K562 (cell line): ENCODE measurements at regions not wholly inside any gene's neighbourhood (a gene's known extent, or its start where the extent isn't known, plus 50 kb on each side); places are given as distances from the start of the nearest gene placed in this dataset.

ENCODE experiments used
- ATAC-seq: fragments of 200-7000 bp; cut with Tn5 transposase; 3 replicates; pipeline ENCODE4 v1.9.1; 2020; ENCODE audit warnings: moderate library complexity
- BruUV-seq: library from RNA; stranded (reverse); fragments of 400-500 nt; replicated peaks from 2 replicates; lab custom pipeline; 2021; lab: Mats Ljungman, UMichigan
- CTCF ChIA-PET: fragments of 300-600 bp; formaldehyde crosslinking; extraction: SDS; loops from one replicate; lab custom pipeline; 2021; ENCODE audit warnings: low intra/inter-chr PET ratio; lab: Yijun Ruan, JAX
- POLR2A ChIA-PET: fragments of 300-600, 350-650 bp; sonication (Branson Sonifier 250); formaldehyde crosslinking; extraction: SDS; loops from one replicate; lab custom pipeline; 2021; ENCODE audit warnings: antibody characterized with exemption, inconsistent platforms; lab: Yijun Ruan, JAX
- DNase-seq, 4 experiments: peaks; one replicate each; pipeline versions ENCODE4 v3.0.0 to v3.0.0-alpha.2; 2011 to 2018; ENCODE audit warnings: low spot score in 3 of 4, mixed read lengths in 3 of 4; ENCODE audit errors: extremely low read depth in 1 of 4
- FAIRE-seq: peaks from 2 replicates; lab custom pipeline; 2011; peaks lifted over from hg19 to GRCh38; lab: Jason Lieb, UNC
- H2AFZ ChIP-seq: 2 replicates; pipeline ENCODE4 v1.6.0; 2011; ENCODE audit warnings: low read depth, low read length, control low read depth, inconsistent platforms
- H3K27ac ChIP-seq: fragments of 200-600 bp; 3 replicates; pipeline ENCODE4 v1.8.0; 2011; ENCODE audit warnings: low read depth, mild to moderate bottlenecking, control low read depth, inconsistent platforms, low read length, moderate library complexity, mixed read lengths; ENCODE audit errors: extremely low read depth
- H3K27me3 ChIP-seq, 2 experiments: fragments of 300-600 bp in 1 of 2; 2 replicates in 1 of 2; 3 replicates in 1 of 2; pipeline versions ENCODE4 v1.6.0 to v1.8.0; 2011; ENCODE audit warnings: inconsistent platforms in 2 of 2, low read length in 2 of 2, mild to moderate bottlenecking in 1 of 2, mixed read lengths in 1 of 2, moderate library complexity in 1 of 2; ENCODE audit not compliant: control insufficient read depth in 2 of 2, insufficient read depth in 2 of 2
- H3K36me3 ChIP-seq: fragments of 300-600 bp; 3 replicates; pipeline ENCODE4 v1.8.0; 2011; ENCODE audit warnings: mild to moderate bottlenecking, low read length, inconsistent platforms; ENCODE audit not compliant: control insufficient read depth, insufficient read depth
- H3K4me1 ChIP-seq, 2 experiments: fragments of 200-600 bp in 1 of 2; replicated peaks in 1 of 2; 2 replicates in 1 of 2; 3 replicates in 1 of 2; pipeline versions ENCODE4 v1.5.1 to v1.8.0; 2011; ENCODE audit warnings: inconsistent platforms in 2 of 2, low read length in 2 of 2, mild to moderate bottlenecking in 1 of 2, mixed read lengths in 1 of 2, moderate library complexity in 1 of 2; ENCODE audit not compliant: control insufficient read depth in 2 of 2, insufficient read depth in 2 of 2
- H3K4me2 ChIP-seq: 2 replicates; pipeline ENCODE4 v1.6.1; 2011; ENCODE audit warnings: low read length, control low read depth, inconsistent platforms, mixed read lengths; ENCODE audit not compliant: insufficient read depth
- H3K4me3 ChIP-seq: fragments of 200-600 bp; sonication (generic), shearing (Covaris generic); 2 replicates; pipeline ENCODE4 v1.5.1; 2016; ENCODE audit warnings: control low read depth, inconsistent platforms
- H3K79me2 ChIP-seq: fragments of 200-600 bp; 3 replicates; pipeline ENCODE4 v1.8.0; 2011; ENCODE audit warnings: low read length, inconsistent platforms; ENCODE audit not compliant: control insufficient read depth, insufficient read depth
- H3K9ac ChIP-seq, 2 experiments: 2 replicates each; pipeline versions ENCODE4 v1.6.0 to v1.6.1; 2011; ENCODE audit warnings: low read depth in 2 of 2, low read length in 2 of 2, control low read depth in 1 of 2, inconsistent platforms in 1 of 2, mild to moderate bottlenecking in 1 of 2, mixed read lengths in 1 of 2; ENCODE audit not compliant: insufficient read depth in 1 of 2
- H3K9me1 ChIP-seq: one replicate; pipeline ENCODE4 v1.6.0; 2011; ENCODE audit warnings: inconsistent platforms, mild to moderate bottlenecking, low read length, moderate library complexity; ENCODE audit not compliant: control insufficient read depth, insufficient read depth
- H3K9me3 ChIP-seq: replicated peaks from 2 replicates; pipeline ENCODE4 v1.5.1; 2011; ENCODE audit warnings: low read depth, low read length, inconsistent platforms; ENCODE audit not compliant: control insufficient read depth, insufficient read depth
- H4K20me1 ChIP-seq: replicated peaks from 2 replicates; pipeline ENCODE4 v1.6.1; 2011; ENCODE audit warnings: low read length, inconsistent platforms, mixed read lengths; ENCODE audit not compliant: control insufficient read depth, insufficient read depth
- CEBPB ChIP-seq: fragments of 450-650 bp; IDR thresholded peaks from 2 replicates; pipeline ENCODE4 v1.6.1; 2016; ENCODE audit warnings: missing genetic modification characterization, missing compliant biosample characterization
- CREB1 ChIP-seq, 2 experiments: sonication (generic) in 1 of 2; formaldehyde crosslinking in 1 of 2; IDR thresholded peaks; 2 replicates each; pipeline versions ENCODE4 v1.6.1 to v1.8.0; 2012 to 2022; ENCODE audit warnings: inconsistent platforms in 1 of 2, mild to moderate bottlenecking in 1 of 2, missing genetic modification reagents in 1 of 2, moderate library complexity in 1 of 2
- E2F8 ChIP-seq: fragments of 450-650 bp; IDR thresholded peaks from 2 replicates; pipeline ENCODE4 v1.7.1; 2018; ENCODE audit warnings: mild to moderate bottlenecking, low read depth; ENCODE audit not compliant: partially characterized antibody
- EHMT2 ChIP-seq: fragments of 450-650 bp; IDR thresholded peaks from 2 replicates; pipeline ENCODE4 v1.6.1; 2018; ENCODE audit warnings: antibody characterized with exemption
- MAFK ChIP-seq: IDR thresholded peaks from 2 replicates; pipeline ENCODE4 v1.6.1; 2011; ENCODE audit warnings: low read length, improper control_type of control experiment
- NR3C1 ChIP-seq: sonication (generic); formaldehyde crosslinking; IDR thresholded peaks from 2 replicates; pipeline ENCODE4 v1.8.1; 2022; ENCODE audit warnings: missing genetic modification reagents
- NR4A1 ChIP-seq, 2 experiments: fragments of 250-450 bp in 1 of 2; fragments of 450-650 bp in 1 of 2; sonication (Bioruptor Pico) in 1 of 2; IDR thresholded peaks; 2 replicates each; pipeline versions ENCODE4 v1.4.0 to v1.6.1; 2016 to 2020; ENCODE audit warnings: mild to moderate bottlenecking in 2 of 2, missing compliant biosample characterization in 1 of 2, missing genetic modification characterization in 1 of 2, moderate library complexity in 1 of 2
- POLR2H ChIP-seq: IDR thresholded peaks from 2 replicates; pipeline ENCODE4 v1.6.1; 2016; ENCODE audit warnings: missing genetic modification characterization, low read depth, mild to moderate bottlenecking, control low read depth, missing compliant biosample characterization, moderate library complexity
- RFX7 ChIP-seq: fragments of 250-450 bp; sonication (Bioruptor Pico); IDR thresholded peaks from 2 replicates; pipeline ENCODE4 v1.5.1; 2021; ENCODE audit warnings: mild to moderate bottlenecking
- SMARCE1 ChIP-seq: fragments of 450-650 bp; IDR thresholded peaks from 2 replicates; pipeline ENCODE4 v1.7.1; 2016; ENCODE audit warnings: mild to moderate bottlenecking
- TEAD2 ChIP-seq: fragments of 450-650 bp; IDR thresholded peaks from 2 replicates; pipeline ENCODE4 v1.6.1; 2016; ENCODE audit warnings: missing genetic modification characterization, control low read depth, missing compliant biosample characterization
- TFAM ChIP-seq: fragments of 250-450 bp; sonication (Bioruptor Pico); conservative IDR thresholded peaks from 2 replicates; pipeline ENCODE4 v1.5.0; 2021; ENCODE audit warnings: mild to moderate bottlenecking, moderate library complexity
- YY1 ChIP-seq, 3 experiments: IDR thresholded peaks; 2 replicates each; pipeline ENCODE4 v1.6.1; 2011; ENCODE audit warnings: low read length in 2 of 3, mild to moderate bottlenecking in 2 of 3, moderate library complexity in 2 of 3, borderline replicate concordance in 1 of 3, control low read depth in 1 of 3, low read depth in 1 of 3; ENCODE audit not compliant: insufficient read depth in 3 of 3, insufficient replicate concordance in 2 of 3, control insufficient read depth in 1 of 3, insufficient read length in 1 of 3; ENCODE audit errors: extremely low read depth in 1 of 3
- ZBTB49 ChIP-seq: sonication (generic); formaldehyde crosslinking; IDR thresholded peaks from 2 replicates; pipeline ENCODE4 v1.8.0; 2022; ENCODE audit warnings: missing genetic modification reagents, mild to moderate bottlenecking, borderline replicate concordance
- ZKSCAN1 ChIP-seq: fragments of 150-350 bp; IDR thresholded peaks from 2 replicates; pipeline ENCODE4 v1.6.1; 2016; ENCODE audit warnings: low read depth, low read length
- ZNF224 ChIP-seq: sonication (generic); formaldehyde crosslinking; IDR thresholded peaks from 2 replicates; pipeline ENCODE4 v1.8.0; 2022; ENCODE audit warnings: mild to moderate bottlenecking, missing genetic modification reagents
- ZNF311 ChIP-seq: fragments of 250-450 bp; sonication (Bioruptor Pico); IDR thresholded peaks from 2 replicates; pipeline ENCODE4 v1.4.0; 2020; ENCODE audit warnings: mild to moderate bottlenecking, moderate library complexity
- ZNF707 ChIP-seq: fragments of 250-450 bp; sonication (Bioruptor Pico); conservative IDR thresholded peaks from 2 replicates; pipeline ENCODE4 v1.8.0; 2022; ENCODE audit warnings: inconsistent platforms, mild to moderate bottlenecking, moderate library complexity
- ZNF785 ChIP-seq: fragments of 250-450 bp; sonication (Bioruptor Pico); IDR thresholded peaks from 2 replicates; pipeline ENCODE4 v1.4.0; 2020; ENCODE audit warnings: mild to moderate bottlenecking
- ZSCAN32 ChIP-seq: fragments of 450-650 bp; formaldehyde crosslinking; IDR thresholded peaks from 2 replicates; pipeline ENCODE4 v1.4.0; 2020; ENCODE audit warnings: mild to moderate bottlenecking, moderate library complexity
- in situ Hi-C: fragments of 300-500 bp; cut with MboI; formaldehyde crosslinking; loops from 4 replicates; pipeline ENCODE4 v1.15.0; 2018; ENCODE audit warnings: inconsistent platforms, mixed read lengths
- intact Hi-C: fragments of 100-400 bp; cut with micrococcal nuclease; formaldehyde crosslinking; loops from 2 replicates; pipeline ENCODE4 v1.14.2; 2022

- H3K36me3 ChIP-seq, result no peaks in the 10 kb centered on the region
- no peaks in the 10 kb centered on the region for H3K79me2 ChIP-seq
- POLR2A ChIA-PET, result no interaction called here
- TF ChIP-seq ZSCAN32 (CRISPR knock-in tag) (no peak), ZNF311 (CRISPR knock-in tag) (no peak), ZBTB49 (CRISPR knock-in tag) (no peak), TEAD2 (no peak), EHMT2 (no peak), TFAM (CRISPR knock-in tag) (no peak), RFX7 (CRISPR knock-in tag) (no peak), MAFK (no peak), E2F8 (no peak), CEBPB (tag) (no peak), ZNF707 (CRISPR knock-in tag) (no peak), POLR2H (tag) (no peak), CREB1 (IDR thresholded peaks at IDR 0.05) (no peak), CREB1 (CRISPR knock-in tag; IDR thresholded peaks at IDR 0.05) (no peak), ZNF224 (CRISPR knock-in tag) (no peak), NR3C1 (CRISPR knock-in tag) (no peak), SMARCE1 (no peak), YY1 (IDR thresholded peaks at IDR 0.05; ENCODE audit: borderline replicate concordance in 1 of 3, control insufficient read depth in 1 of 3, extremely low read depth in 1 of 3, insufficient read depth in 3 of 3, insufficient read length in 1 of 3, insufficient replicate concordance in 2 of 3, low read depth in 1 of 3, low read length in 2 of 3) (no peak), NR4A1 (CRISPR knock-in tag; IDR thresholded peaks at IDR 0.05) (no peak), NR4A1 (tag; IDR thresholded peaks at IDR 0.05) (no peak), ZKSCAN1 (no peak), ZNF785 (CRISPR knock-in tag) (no peak)
- TF ChIP-seq, all 486 proteins: peak for 0
- in situ Hi-C loops (no loop called here), intact Hi-C loops (no loop called here)
- no peak overlapping the region for H3K4me3 ChIP-seq
- no peaks in the 10 kb centered on the region for H3K4me1 ChIP-seq
- BruUV-seq, result no TSS peak
- H3K9me1 ChIP-seq, result no peaks in the 10 kb centered on the region
- CTCF ChIA-PET, result no interaction called here
- no peak overlapping the region for H3K9ac ChIP-seq
- H3K27me3 ChIP-seq, result no peaks in the 10 kb centered on the region
- no peak overlapping the region for H3K27ac ChIP-seq
- no peak overlapping the region for H3K4me2 ChIP-seq
- no peak for DNase-seq
- no peaks in the 10 kb centered on the region for H3K9me3 ChIP-seq
- ATAC-seq, result no peak
- H4K20me1 ChIP-seq, result no peaks in the 10 kb centered on the region
- FAIRE-seq, result no peak
- H2AFZ ChIP-seq, result no peak overlapping the region
These were observed 1723.6 kb upstream of the PCDH20 start for GRCh38 chr13:63139277-63139676.
